GM19455 (cell line): ENCODE measurements at regions not wholly inside any gene's neighbourhood (a gene's known extent, or its start where the extent isn't known, plus 50 kb on each side); places are given as distances from the start of the nearest gene placed in this dataset.
"Not testable (repeated sequence)": the region's sequence is repeated elsewhere in the genome, so short reads cannot be mapped to it uniquely, and the experiment has no call there.

ENCODE experiments used
- ATAC-seq: cut with Tn5 transposase; IDR thresholded peaks from one replicate; pipeline ENCODE4 v1.9.1; 2021; ENCODE audit not compliant: unreplicated experiment

- ATAC-seq = no peak
Measured at GRCh38 chr5:67774786-67775185, 440.8 kb upstream of the PIK3R1 start.

- ATAC-seq = no peak
Measured at GRCh38 chr5:67774267-67774552, 441.3 kb upstream of the PIK3R1 start.

GRCh38 chr5:67773411-67774266, 441.9 kb upstream of the PIK3R1 start:
- ATAC-seq = no peak

GRCh38 chr5:67771791-67772190, 443.8 kb upstream of the PIK3R1 start:
- ATAC-seq = no peak

- ATAC-seq = no peak
Measured at GRCh38 chr5:67771221-67771620, 444.3 kb upstream of the PIK3R1 start.

GRCh38 chr5:67770431-67771025, 445.0 kb upstream of the PIK3R1 start:
- no peak for ATAC-seq

GRCh38 chr5:67765697-67766096, 449.9 kb upstream of the PIK3R1 start:
- ATAC-seq = no peak

GRCh38 chr5:67757771-67758170, 457.8 kb upstream of the PIK3R1 start:
- ATAC-seq = not testable (repeated sequence)

GRCh38 chr5:67752357-67752708, 463.2 kb upstream of the PIK3R1 start:
- no peak for ATAC-seq

GRCh38 chr5:67748165-67748690, 467.3 kb upstream of the PIK3R1 start:
- ATAC-seq = no peak

- ATAC-seq = no peak
Measured at GRCh38 chr5:67747096-67747495, 468.5 kb upstream of the PIK3R1 start.

GRCh38 chr5:67746608-67747007, 468.9 kb upstream of the PIK3R1 start:
- ATAC-seq = not testable (repeated sequence)

- ATAC-seq = no peak
Measured at GRCh38 chr5:67746103-67746502, 469.5 kb upstream of the PIK3R1 start.

- no peak for ATAC-seq
Measured at GRCh38 chr5:67732921-67733320, 482.6 kb upstream of the PIK3R1 start.

- ATAC-seq = no peak
Measured at GRCh38 chr5:67732471-67732870, 483.1 kb upstream of the PIK3R1 start.

GRCh38 chr5:67731886-67732285, 483.7 kb upstream of the PIK3R1 start:
- no peak for ATAC-seq

GRCh38 chr5:67730917-67731474, 484.6 kb upstream of the PIK3R1 start:
- no peak for ATAC-seq

GRCh38 chr5:67728326-67728890, 487.1 kb upstream of the PIK3R1 start:
- ATAC-seq = no peak

GRCh38 chr5:67725604-67726003, 490.0 kb upstream of the PIK3R1 start:
- no peak for ATAC-seq

- no peak for ATAC-seq
Measured at GRCh38 chr5:67724412-67725135, 491.0 kb upstream of the PIK3R1 start.

GRCh38 chr5:67723873-67724272, 491.7 kb upstream of the PIK3R1 start:
- ATAC-seq = no peak
